HL-60 (cell line): ENCODE measurements at regions not wholly inside any gene's neighbourhood (a gene's known extent, or its start where the extent isn't known, plus 50 kb on each side); places are given as distances from the start of the nearest gene placed in this dataset.

Experiments
- DNase-seq, 2 experiments: peaks; one replicate each; pipeline ENCODE4 v3.0.0-alpha.2; 2010 to 2020; ENCODE audit warnings: low read depth in 1 of 2, low spot score in 1 of 2
- H3K27ac ChIP-seq: fragments of 250-450 bp; sonication (Bioruptor Pico); replicated peaks from 2 replicates; pipeline ENCODE4 v1.5.1; 2020; ENCODE audit warnings: mild to moderate bottlenecking, moderate library complexity
- H3K27me3 ChIP-seq: fragments of 250-450 bp; sonication (Bioruptor Pico); 2 replicates; pipeline ENCODE4 v1.5.1; 2021; ENCODE audit warnings: mild to moderate bottlenecking, moderate library complexity; ENCODE audit not compliant: insufficient read depth, poor library complexity, severe bottlenecking
- H3K4me3 ChIP-seq: replicated peaks from 2 replicates; pipeline ENCODE4 v1.5.1; 2011; ENCODE audit warnings: mild to moderate bottlenecking, control low read depth, low read length; ENCODE audit not compliant: insufficient read depth
- CTCF ChIP-seq: IDR thresholded peaks from one replicate; pipeline ENCODE4 v1.5.1; 2011; ENCODE audit warnings: low read length, control low read depth, inconsistent platforms; ENCODE audit not compliant: insufficient read depth
- GABPA ChIP-seq: IDR thresholded peaks from 2 replicates; pipeline ENCODE4 v1.6.1; 2012; ENCODE audit warnings: low read depth
- POLR2AphosphoS5 ChIP-seq: IDR thresholded peaks from 2 replicates; pipeline ENCODE4 v1.6.1; 2012; ENCODE audit warnings: low read depth
- REST ChIP-seq: IDR thresholded peaks from 2 replicates; pipeline ENCODE4 v1.6.1; 2012; ENCODE audit warnings: low read depth; ENCODE audit not compliant: insufficient replicate concordance
- SPI1 ChIP-seq: IDR thresholded peaks from 2 replicates; pipeline ENCODE4 v1.6.1; 2012; ENCODE audit warnings: low read depth, mild to moderate bottlenecking, borderline replicate concordance

GRCh38 chr2:120919216-120919615 is 183.5 kb downstream of the GLI2 start:
- no peaks in the 10 kb centered on the region for H3K27me3 ChIP-seq
- no peak overlapping the region for H3K4me3 ChIP-seq
- no peak overlapping the region for H3K27ac ChIP-seq
- TF ChIP-seq SPI1, result no peak
- no peak for TF ChIP-seq POLR2AphosphoS5
- TF ChIP-seq GABPA, result no peak
- no peak for DNase-seq

- DNase-seq, result no peak
- TF ChIP-seq GABPA (no peak), REST (no peak), POLR2AphosphoS5 (no peak), CTCF (no peak), SPI1 (no peak)
- H3K27ac ChIP-seq, result no peak overlapping the region
- H3K27me3 ChIP-seq, result no peaks in the 10 kb centered on the region
- H3K4me3 ChIP-seq, result no peak overlapping the region
These were observed 184.2 kb downstream of the GLI2 start for GRCh38 chr2:120919771-120920453.

GRCh38 chr2:120920454-120921148 is 184.9 kb downstream of the GLI2 start:
- no peak for DNase-seq
- TF ChIP-seq REST, result no peak
- no peak for TF ChIP-seq CTCF
- no peak for TF ChIP-seq GABPA
- TF ChIP-seq SPI1, result no peak
- no peak for TF ChIP-seq POLR2AphosphoS5
- no peak overlapping the region for H3K27ac ChIP-seq
- no peaks in the 10 kb centered on the region for H3K27me3 ChIP-seq
- H3K4me3 ChIP-seq, result no peak overlapping the region

- no peak overlapping the region for H3K27ac ChIP-seq
- TF ChIP-seq POLR2AphosphoS5, result no peak
- TF ChIP-seq REST, result no peak
- no peak for TF ChIP-seq SPI1
- TF ChIP-seq CTCF, result no peak
- no peak for TF ChIP-seq GABPA
- H3K27me3 ChIP-seq, result no peaks in the 10 kb centered on the region
- no peak for DNase-seq
- H3K4me3 ChIP-seq, result no peak overlapping the region
These were observed 185.8 kb downstream of the GLI2 start for GRCh38 chr2:120921457-120921856.
